ENCODE measurements at regions not wholly inside any gene's neighbourhood (a gene's known extent, or its start where the extent isn't known, plus 50 kb on each side); places are given as distances from the start of the nearest gene placed in this dataset.

DNA sequence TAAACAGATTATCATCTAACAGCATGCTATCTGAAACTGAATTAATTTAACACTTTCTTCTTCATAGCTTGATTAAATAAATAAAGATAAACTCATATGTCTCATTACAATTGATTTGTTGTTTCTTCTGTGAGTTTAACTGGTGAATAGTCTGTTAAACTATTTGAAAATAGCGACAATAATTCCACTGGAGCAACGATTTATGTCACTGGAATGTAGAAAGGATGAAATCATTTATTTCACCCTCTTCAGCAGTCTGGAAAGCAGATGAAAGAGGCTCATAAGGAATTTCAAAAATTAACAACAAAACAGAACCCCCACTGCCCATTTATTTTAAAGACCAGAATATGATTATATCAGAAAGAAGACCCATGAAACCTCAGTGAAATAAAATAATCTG is 1165.1 kb upstream of the USP15 start:
- H3K9ac ChIP-seq (ENCODE audit: insufficient read depth in 1 of 2, low read depth in 2 of 2, low read length in 2 of 2): no peak overlapping the region
- no peaks in the 10 kb centered on the region for H3K9me1 ChIP-seq (ENCODE audit: control insufficient read depth, insufficient read depth, low read length)
- ATAC-seq (no peak), DNase-seq (ENCODE audit: extremely low read depth in 1 of 4, low spot score in 3 of 4) (no peak), FAIRE-seq (no peak)
- ChIA-PET POLR2A (no interaction called here), CTCF (ENCODE audit: low intra/inter-chr PET ratio) (no interaction called here)
- no peak for TF ChIP-seq CBFA2T3 (IDR thresholded peaks at IDR 0.05)
- TF ChIP-seq NFXL1 (CRISPR knock-in tag; IDR thresholded peaks at IDR 0.05): no peak
- TF ChIP-seq RB1 (IDR thresholded peaks at IDR 0.05; ENCODE audit: low read depth): no peak
- no peak for TF ChIP-seq NR4A1 (CRISPR knock-in tag; IDR thresholded peaks at IDR 0.05)
- no peak for TF ChIP-seq NR4A1 (tag; IDR thresholded peaks at IDR 0.05)
- TF ChIP-seq FOXP1 (CRISPR knock-in tag; IDR thresholded peaks at IDR 0.05): no peak
- no peak for TF ChIP-seq CEBPG (CRISPR knock-in tag; IDR thresholded peaks at IDR 0.05)
- TF ChIP-seq CEBPG (tag; conservative IDR thresholded peaks at IDR 0.05 in 1 of 2, IDR thresholded peaks at IDR 0.05 in 1 of 2): no peak
- TF ChIP-seq SP1 (CRISPR knock-in tag; IDR thresholded peaks at IDR 0.05): no peak
- TF ChIP-seq NONO (IDR thresholded peaks at IDR 0.05; ENCODE audit: low read depth in 2 of 2, low read length in 1 of 2): no peak
- TF ChIP-seq ZNF431 (CRISPR knock-in tag; IDR thresholded peaks at IDR 0.05): no peak
- TF ChIP-seq, protein P1, sequence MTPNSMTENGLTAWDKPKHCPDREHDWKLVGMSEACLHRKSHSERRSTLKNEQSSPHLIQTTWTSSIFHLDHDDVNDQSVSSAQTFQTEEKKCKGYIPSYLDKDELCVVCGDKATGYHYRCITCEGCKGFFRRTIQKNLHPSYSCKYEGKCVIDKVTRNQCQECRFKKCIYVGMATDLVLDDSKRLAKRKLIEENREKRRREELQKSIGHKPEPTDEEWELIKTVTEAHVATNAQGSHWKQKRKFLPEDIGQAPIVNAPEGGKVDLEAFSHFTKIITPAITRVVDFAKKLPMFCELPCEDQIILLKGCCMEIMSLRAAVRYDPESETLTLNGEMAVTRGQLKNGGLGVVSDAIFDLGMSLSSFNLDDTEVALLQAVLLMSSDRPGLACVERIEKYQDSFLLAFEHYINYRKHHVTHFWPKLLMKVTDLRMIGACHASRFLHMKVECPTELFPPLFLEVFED (CRISPR knock-in tag; conservative IDR thresholded peaks at IDR 0.05): no peak
- TF ChIP-seq CBFB (CRISPR knock-in tag; IDR thresholded peaks at IDR 0.05): no peak
- TF ChIP-seq RBBP5 (IDR thresholded peaks at IDR 0.05; ENCODE audit: borderline replicate concordance, insufficient read depth, low read length, poor library complexity, severe bottlenecking): no peak
- TF ChIP-seq, protein P2, sequence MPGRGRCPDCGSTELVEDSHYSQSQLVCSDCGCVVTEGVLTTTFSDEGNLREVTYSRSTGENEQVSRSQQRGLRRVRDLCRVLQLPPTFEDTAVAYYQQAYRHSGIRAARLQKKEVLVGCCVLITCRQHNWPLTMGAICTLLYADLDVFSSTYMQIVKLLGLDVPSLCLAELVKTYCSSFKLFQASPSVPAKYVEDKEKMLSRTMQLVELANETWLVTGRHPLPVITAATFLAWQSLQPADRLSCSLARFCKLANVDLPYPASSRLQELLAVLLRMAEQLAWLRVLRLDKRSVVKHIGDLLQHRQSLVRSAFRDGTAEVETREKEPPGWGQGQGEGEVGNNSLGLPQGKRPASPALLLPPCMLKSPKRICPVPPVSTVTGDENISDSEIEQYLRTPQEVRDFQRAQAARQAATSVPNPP (IDR thresholded peaks at IDR 0.05; ENCODE audit: borderline replicate concordance, insufficient read depth, insufficient read length): no peak
- no peak for TF ChIP-seq ZC3H8 (IDR thresholded peaks at IDR 0.05)
- TF ChIP-seq ZFP1 (CRISPR knock-in tag; IDR thresholded peaks at IDR 0.05): no peak
- no peak for TF ChIP-seq CBX2 (IDR thresholded peaks at IDR 0.05; ENCODE audit: insufficient read depth, low read length, poor library complexity, severe bottlenecking)
- no peak for TF ChIP-seq SOX6 (IDR thresholded peaks at IDR 0.05)
- TF ChIP-seq, protein P3, sequence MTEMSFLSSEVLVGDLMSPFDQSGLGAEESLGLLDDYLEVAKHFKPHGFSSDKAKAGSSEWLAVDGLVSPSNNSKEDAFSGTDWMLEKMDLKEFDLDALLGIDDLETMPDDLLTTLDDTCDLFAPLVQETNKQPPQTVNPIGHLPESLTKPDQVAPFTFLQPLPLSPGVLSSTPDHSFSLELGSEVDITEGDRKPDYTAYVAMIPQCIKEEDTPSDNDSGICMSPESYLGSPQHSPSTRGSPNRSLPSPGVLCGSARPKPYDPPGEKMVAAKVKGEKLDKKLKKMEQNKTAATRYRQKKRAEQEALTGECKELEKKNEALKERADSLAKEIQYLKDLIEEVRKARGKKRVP (CRISPR knock-in tag; IDR thresholded peaks at IDR 0.05): no peak
- no peak for TF ChIP-seq JUN (IDR thresholded peaks at IDR 0.05; ENCODE audit: borderline replicate concordance, low read depth, low read length)
- no peak for TF ChIP-seq JUN (CRISPR knock-in tag; IDR thresholded peaks at IDR 0.05; ENCODE audit: borderline replicate concordance)
- in situ Hi-C loops (cut with MboI) (no loop called here), intact Hi-C loops (cut with micrococcal nuclease) (no loop called here)
- no peaks in the 10 kb centered on the region for H3K4me1 ChIP-seq (replicated peaks in 1 of 2; ENCODE audit: control insufficient read depth in 2 of 2, insufficient read depth in 2 of 2, low read length in 2 of 2)
- no TSS peak for BruUV-seq (replicated peaks)
- H3K79me2 ChIP-seq (ENCODE audit: control insufficient read depth, insufficient read depth, low read length): no peaks in the 10 kb centered on the region
- no peaks in the 10 kb centered on the region for H3K36me3 ChIP-seq (ENCODE audit: control insufficient read depth, insufficient read depth, low read length)
- H3K9me3 ChIP-seq (replicated peaks; ENCODE audit: control insufficient read depth, insufficient read depth, low read depth, low read length): no peaks in the 10 kb centered on the region; the same call in 1 of the 2 replicates
- H2AFZ ChIP-seq (ENCODE audit: low read depth, low read length): no peak overlapping the region
- H3K4me3 ChIP-seq: no peak overlapping the region
- no peaks in the 10 kb centered on the region for H3K27me3 ChIP-seq (ENCODE audit: control insufficient read depth in 2 of 2, insufficient read depth in 2 of 2, low read length in 2 of 2)
- H3K4me2 ChIP-seq (ENCODE audit: insufficient read depth, low read length): no peak overlapping the region
- no peak overlapping the region for H3K27ac ChIP-seq (ENCODE audit: extremely low read depth, low read depth, low read length)
- 0% methylated on average over 2 of the region's 2 CpGs for WGBS (ENCODE audit: insufficient coverage, low coverage, missing lambda C conversion rate)
- H4K20me1 ChIP-seq (replicated peaks; ENCODE audit: control insufficient read depth, insufficient read depth, low read length): no peaks in the 10 kb centered on the region

All from K562 (cell line).